GM06990 (cell line): ENCODE measurements at regions not wholly inside any gene's neighbourhood (a gene's known extent, or its start where the extent isn't known, plus 50 kb on each side); places are given as distances from the start of the nearest gene placed in this dataset.
A peak's percentile ranks its signal among the peaks of the same experiment; 100 is the strongest.

ENCODE experiments used
- DNase-seq: peaks from one replicate; pipeline ENCODE4 v3.0.0-alpha.2; 2011; ENCODE audit not compliant: insufficient read length; ENCODE audit errors: extremely low read depth
- H3K27me3 ChIP-seq: replicated peaks from 2 replicates; pipeline ENCODE4 v1.6.0; 2011; ENCODE audit warnings: low read length; ENCODE audit not compliant: control insufficient read depth, insufficient read depth
- H3K36me3 ChIP-seq: 2 replicates; pipeline ENCODE4 v1.5.1; 2011; ENCODE audit warnings: low read length; ENCODE audit not compliant: control insufficient read depth, insufficient read depth
- H3K4me3 ChIP-seq: replicated peaks from 2 replicates; pipeline ENCODE4 v1.5.1; 2011; ENCODE audit warnings: low read depth, mild to moderate bottlenecking, control low read depth, low read length
- CTCF ChIP-seq: IDR thresholded peaks from 2 replicates; pipeline ENCODE4 v1.5.1; 2011; ENCODE audit warnings: low read length, control low read depth, mild to moderate bottlenecking, inconsistent platforms; ENCODE audit not compliant: insufficient read depth, poor library complexity, severe bottlenecking

- no peak for TF ChIP-seq CTCF
- no peaks in the 10 kb centered on the region for H3K36me3 ChIP-seq
- DNase-seq = no peak
- H3K27me3 ChIP-seq = no peaks in the 10 kb centered on the region
- H3K4me3 ChIP-seq = no peak overlapping the region
Measured at GRCh38 chr17:56011406-56012131, 141.7 kb upstream of the ANKFN1 start.

- Histone ChIP-seq H3K36me3 (no peaks in the 10 kb centered on the region), H3K27me3 (no peaks in the 10 kb centered on the region), H3K4me3 (no peak overlapping the region)
- DNase-seq = no peak
- TF ChIP-seq CTCF = no peak
Measured at GRCh38 chr17:56018211-56018610, 135.1 kb upstream of the ANKFN1 start.

DNA sequence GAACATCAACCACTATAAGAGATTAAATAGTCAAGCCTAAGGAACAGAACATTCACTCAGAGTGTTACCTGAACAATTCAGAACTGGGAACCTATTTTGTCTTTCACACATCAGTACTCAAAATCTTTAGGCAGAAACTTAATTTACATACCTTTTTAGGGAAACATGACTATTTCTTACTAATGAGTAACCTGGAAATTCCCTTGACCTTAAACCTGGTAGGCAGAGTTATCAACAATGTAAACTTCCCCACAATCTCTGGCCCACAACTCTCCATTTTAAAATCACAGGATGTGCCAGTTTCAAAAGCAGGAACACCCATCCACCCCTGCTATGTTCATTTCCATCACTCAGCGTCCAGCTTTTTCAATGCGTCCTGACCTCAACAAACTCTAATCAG, 132.9 kb upstream of the ANKFN1 start:
- Histone ChIP-seq H3K27me3 (no peaks in the 10 kb centered on the region), H3K36me3 (no peaks in the 10 kb centered on the region), H3K4me3 (no peak overlapping the region)
- DNase-seq = peak; percentile 9
- TF ChIP-seq CTCF = no peak

GRCh38 chr17:56021681-56022190, 131.5 kb upstream of the ANKFN1 start:
- H3K36me3 ChIP-seq = no peaks in the 10 kb centered on the region
- no peak overlapping the region for H3K4me3 ChIP-seq
- DNase-seq = no peak
- H3K27me3 ChIP-seq = no peaks in the 10 kb centered on the region
- no peak for TF ChIP-seq CTCF

DNA sequence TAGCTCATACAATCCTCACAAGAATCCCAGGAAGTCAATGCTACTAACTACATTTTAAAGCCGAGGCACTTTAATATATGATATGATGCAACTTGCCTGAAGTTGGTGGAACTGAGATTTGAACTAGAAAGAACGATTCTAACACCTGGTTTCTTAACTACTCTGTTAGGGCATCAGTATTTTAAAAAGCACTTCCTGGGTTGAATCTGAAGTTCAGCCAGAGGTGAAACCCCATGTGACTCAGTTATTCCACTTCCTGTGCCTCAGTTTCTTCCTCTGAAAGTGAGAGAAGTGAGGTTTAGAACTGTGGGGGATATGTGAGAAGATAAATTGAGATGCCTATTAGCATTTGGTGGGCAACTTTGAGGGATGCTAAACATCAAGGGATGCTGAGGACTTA, 129.4 kb upstream of the ANKFN1 start:
- no peaks in the 10 kb centered on the region for H3K36me3 ChIP-seq
- no peak overlapping the region for H3K4me3 ChIP-seq
- H3K27me3 ChIP-seq = no peaks in the 10 kb centered on the region
- no peak for TF ChIP-seq CTCF
- peak; percentile 23 for DNase-seq
